ENCODE measurements at regions not wholly inside any gene's neighbourhood (a gene's known extent, or its start where the extent isn't known, plus 50 kb on each side); places are given as distances from the start of the nearest gene placed in this dataset.

- no peak for TF ChIP-seq CTCF (IDR thresholded peaks at IDR 0.05; ENCODE audit: control insufficient read depth, extremely low read depth, insufficient read depth)
- no peak for DNase-seq (ENCODE audit: low read depth)
- no peak overlapping the region for H3K4me3 ChIP-seq (ENCODE audit: low read depth, low read length)
Measured at GRCh38 chr1:60828944-60829343, 253.4 kb upstream of the NFIA start.

- no peak for DNase-seq (ENCODE audit: low read depth)
- TF ChIP-seq CTCF (IDR thresholded peaks at IDR 0.05; ENCODE audit: control insufficient read depth, extremely low read depth, insufficient read depth) = no peak
- no peak overlapping the region for H3K4me3 ChIP-seq (ENCODE audit: low read depth, low read length)
Measured at GRCh38 chr1:60826320-60827094, 255.9 kb upstream of the NFIA start.

GRCh38 chr1:60825593-60825992 lies 256.8 kb upstream of the NFIA start:
- H3K4me3 ChIP-seq (ENCODE audit: low read depth, low read length) = no peak overlapping the region
- TF ChIP-seq CTCF (IDR thresholded peaks at IDR 0.05; ENCODE audit: control insufficient read depth, extremely low read depth, insufficient read depth) = no peak
- no peak for DNase-seq (ENCODE audit: low read depth)

- no peak overlapping the region for H3K4me3 ChIP-seq (ENCODE audit: low read depth, low read length)
- TF ChIP-seq CTCF (IDR thresholded peaks at IDR 0.05; ENCODE audit: control insufficient read depth, extremely low read depth, insufficient read depth) = no peak
Measured at GRCh38 chr1:60823151-60823550, 259.2 kb upstream of the NFIA start.

GRCh38 chr1:60822252-60822651 lies 260.1 kb upstream of the NFIA start:
- no peak overlapping the region for H3K4me3 ChIP-seq (ENCODE audit: low read depth, low read length)
- DNase-seq (ENCODE audit: low read depth) = no peak
- no peak for TF ChIP-seq CTCF (IDR thresholded peaks at IDR 0.05; ENCODE audit: control insufficient read depth, extremely low read depth, insufficient read depth)

More at GRCh38 chr1:60823151-60823550, 259.2 kb upstream of the NFIA start:
- DNase-seq (ENCODE audit: low read depth) = no peak

GRCh38 chr1:60821156-60821555 lies 261.2 kb upstream of the NFIA start:
- no peak overlapping the region for H3K4me3 ChIP-seq (ENCODE audit: low read depth, low read length)
- TF ChIP-seq CTCF (IDR thresholded peaks at IDR 0.05; ENCODE audit: control insufficient read depth, extremely low read depth, insufficient read depth) = no peak
- DNase-seq (ENCODE audit: low read depth) = no peak
